Adrenal gland (tissue), 5 donors: ENCODE measurements at regions not wholly inside any gene's neighbourhood (a gene's known extent, or its start where the extent isn't known, plus 50 kb on each side); places are given as distances from the start of the nearest gene placed in this dataset.

ENCODE experiments used
- CTCF ChIP-seq, 6 experiments: fragments of 450-650 bp in 4 of 6; fragments of 200-600 bp in 2 of 6; sonication (generic) in 1 of 6; IDR thresholded peaks; 1 replicate in 5 of 6; 2 replicates in 1 of 6; pipeline versions ENCODE4 v1.5.1 to v1.8.0; 2016 to 2021; ENCODE audit warnings: antibody characterized with exemption in 6 of 6, mild to moderate bottlenecking in 2 of 6, moderate library complexity in 1 of 6
- POLR2A ChIP-seq, 2 donors: fragments of 450-650 bp; IDR thresholded peaks; one replicate each; pipeline ENCODE4 v1.6.1; 2017; ENCODE audit warnings: antibody characterized with exemption in 2 of 2, mild to moderate bottlenecking in 2 of 2, moderate library complexity in 1 of 2
- donor health status: DM: no; HTN: no; CAD: no.

DNA sequence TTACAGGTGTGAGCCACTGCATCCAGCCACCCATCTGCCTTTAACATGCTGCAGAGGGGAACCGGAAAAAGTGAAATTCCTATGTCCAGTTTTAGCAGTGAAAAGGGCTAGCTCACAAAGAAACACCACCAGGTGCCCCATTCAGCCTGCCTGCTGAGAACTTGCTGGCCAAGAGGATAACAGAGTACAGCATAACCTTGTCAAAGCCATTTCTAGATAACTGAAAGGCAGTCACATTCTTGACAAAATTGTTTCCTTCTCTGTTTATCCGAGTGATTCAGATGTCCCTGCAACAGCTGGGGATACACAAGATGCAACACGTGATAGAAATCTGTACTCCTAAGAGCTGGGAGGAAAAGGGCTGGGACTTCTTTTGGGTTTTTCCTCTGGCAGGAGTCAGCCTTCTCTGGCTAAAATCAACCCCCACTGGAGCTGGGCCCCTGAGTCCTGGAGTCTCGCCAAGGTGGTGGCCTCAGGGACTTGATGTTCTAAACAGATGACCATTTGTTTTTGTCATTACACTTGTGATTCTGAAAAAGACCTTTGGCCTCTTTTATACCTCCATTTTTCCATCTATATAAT is 505.4 kb downstream of the BCL11A start:
- TF ChIP-seq CTCF (IDR thresholded peaks at IDR 0.05) (no peak), POLR2A (IDR thresholded peaks at IDR 0.05) (no peak)
